Esophagus (tissue), 2 donors: ENCODE measurements at regions not wholly inside any gene's neighbourhood (a gene's known extent, or its start where the extent isn't known, plus 50 kb on each side); places are given as distances from the start of the nearest gene placed in this dataset.

Experiments
- H3K27ac ChIP-seq, 2 donors: one replicate each; pipeline ENCODE4 v1.5.1; 2013; ENCODE audit warnings: low read depth in 2 of 2, mild to moderate bottlenecking in 2 of 2, inconsistent platforms in 1 of 2, low read length in 1 of 2, moderate library complexity in 1 of 2
- H3K27me3 ChIP-seq, 2 donors: one replicate each; pipeline ENCODE4 v1.6.1; 2013; ENCODE audit warnings: low read length in 2 of 2, control low read depth in 1 of 2, mild to moderate bottlenecking in 1 of 2; ENCODE audit not compliant: insufficient read depth in 2 of 2, control insufficient read depth in 1 of 2
- H3K36me3 ChIP-seq, 2 donors: one replicate each; pipeline ENCODE4 v1.6.1; 2013; ENCODE audit warnings: low read length in 1 of 2; ENCODE audit not compliant: control insufficient read depth in 2 of 2, insufficient read depth in 2 of 2
- H3K4me1 ChIP-seq, 2 donors: one replicate each; pipeline ENCODE4 v1.6.1; 2013; ENCODE audit warnings: low read length in 1 of 2; ENCODE audit not compliant: control insufficient read depth in 2 of 2, insufficient read depth in 2 of 2
- H3K4me3 ChIP-seq, 2 donors: one replicate each; pipeline ENCODE4 v1.5.1; 2013; ENCODE audit warnings: low read length in 2 of 2, mild to moderate bottlenecking in 2 of 2, low read depth in 1 of 2, moderate library complexity in 1 of 2
- H3K9me3 ChIP-seq, 2 donors: one replicate each; pipeline ENCODE4 v1.6.1; 2013; ENCODE audit warnings: mild to moderate bottlenecking in 2 of 2, low read depth in 1 of 2, low read length in 1 of 2, moderate library complexity in 1 of 2; ENCODE audit not compliant: control insufficient read depth in 2 of 2, insufficient read depth in 1 of 2
- WGBS, 2 donors: extraction: QIAGEN DNeasy Blood & Tissue Kit; methylation state at CpG; one replicate each; pipeline ENCODE4 v1.1.7; 2013; 5-methylcytosine and 5-hydroxymethylcytosine counted together
- donor health status: healthy with polysubstance abuse.
- donor health status: Bipolar disorder and iron deficiency.

- no peaks in the 10 kb centered on the region for H3K4me1 ChIP-seq
- no peak overlapping the region for H3K4me3 ChIP-seq
- 75 to 79% methylated on average over 9 of the region's 9 CpGs for WGBS, 2 donors
- no peak overlapping the region for H3K27ac ChIP-seq
- H3K36me3 ChIP-seq = no peaks in the 10 kb centered on the region
- H3K9me3 ChIP-seq = no peaks in the 10 kb centered on the region
- H3K27me3 ChIP-seq = no peaks in the 10 kb centered on the region
Observed at GRCh38 chr15:69987492-69988489, 109.9 kb downstream of the TLE3 start.

DNA sequence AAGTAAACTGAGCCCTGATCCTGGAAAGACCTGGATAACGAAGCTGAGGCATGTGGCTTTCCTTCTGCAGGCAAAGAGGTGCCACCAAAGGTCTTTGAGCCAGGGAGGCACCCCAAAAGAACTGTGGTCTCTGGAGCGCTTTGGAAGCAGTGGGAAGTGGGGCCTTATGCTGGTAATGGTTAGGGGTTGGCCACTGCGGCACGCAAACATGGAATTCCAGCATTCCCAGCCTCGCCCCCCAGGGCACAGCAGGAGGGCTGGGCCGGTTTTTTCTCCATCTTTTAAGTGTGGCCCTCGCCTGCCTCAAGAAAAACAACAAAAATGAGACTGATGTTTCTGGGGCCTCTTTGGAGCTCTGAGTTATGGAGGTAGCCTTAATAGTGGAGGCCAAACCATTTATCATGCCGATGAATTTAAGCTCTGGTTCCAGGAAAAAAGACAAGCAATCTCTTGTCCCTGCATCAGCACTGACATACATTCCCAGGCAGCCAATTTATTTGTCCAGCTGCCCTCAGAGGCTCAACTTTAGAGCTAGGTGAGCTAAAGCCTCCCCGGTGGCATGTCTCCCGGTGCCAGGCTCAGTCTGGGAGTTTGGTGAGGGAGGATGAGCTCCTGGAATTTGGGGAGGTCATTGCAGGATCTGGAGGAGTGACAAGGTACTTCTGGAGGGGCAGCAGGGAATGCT, 109.0 kb downstream of the TLE3 start:
- Histone ChIP-seq H3K9me3 (no peaks in the 10 kb centered on the region), H3K36me3 (no peaks in the 10 kb centered on the region), H3K4me3 (no peak overlapping the region), H3K27me3 (no peaks in the 10 kb centered on the region), H3K4me1 (no peaks in the 10 kb centered on the region), H3K27ac (no peak overlapping the region)
- 76% methylated on average over 10 of the region's 10 CpGs for WGBS, 2 donors

DNA sequence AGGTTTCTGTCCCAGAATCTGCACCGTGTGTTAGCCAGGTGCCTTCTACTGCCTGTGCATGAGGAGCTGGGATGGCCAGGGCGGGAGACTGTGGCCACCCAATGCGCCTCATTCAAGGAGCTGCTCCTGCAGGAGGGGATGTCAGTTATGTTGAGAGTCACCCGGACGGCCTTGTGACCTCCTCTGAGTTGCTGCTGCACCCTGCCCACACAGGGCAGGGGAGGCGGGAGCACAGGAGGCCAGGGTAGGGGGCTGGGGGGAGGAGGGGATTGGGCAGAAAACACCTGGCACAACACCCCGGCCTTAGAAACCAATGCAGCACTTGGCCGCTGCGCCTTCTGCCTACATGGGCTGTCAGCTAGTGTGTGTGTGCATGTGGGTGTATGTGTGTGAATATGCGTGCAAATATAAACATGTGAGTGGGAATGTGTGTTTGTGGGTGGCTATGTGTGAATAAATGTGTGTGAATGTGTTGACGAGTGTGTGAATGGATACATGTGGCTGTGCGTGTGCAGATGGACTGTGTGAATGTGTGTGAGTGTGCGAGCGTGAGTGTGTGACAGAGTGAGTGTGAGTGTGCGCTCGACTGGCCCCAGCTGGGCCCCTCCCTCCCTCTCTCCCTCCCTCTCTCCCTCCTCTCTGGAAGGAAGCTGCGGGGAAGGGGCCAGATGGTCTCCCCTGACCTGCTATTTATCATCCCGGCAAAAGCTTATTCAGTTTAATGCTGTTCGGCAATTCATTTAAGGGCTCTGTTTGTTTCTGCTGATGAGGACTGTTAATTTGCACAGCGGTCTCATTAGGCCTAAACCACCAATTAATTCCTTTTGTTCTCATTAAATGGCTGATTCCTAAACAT, 106.9 kb downstream of the TLE3 start:
- H3K4me1 ChIP-seq = no peaks in the 10 kb centered on the region
- H3K27me3 ChIP-seq = no peaks in the 10 kb centered on the region
- no peak overlapping the region for H3K27ac ChIP-seq
- H3K9me3 ChIP-seq = no peaks in the 10 kb centered on the region
- no peak overlapping the region for H3K4me3 ChIP-seq
- WGBS, 2 donors = 68% methylated on average over 20 of the region's 20 CpGs
- no peaks in the 10 kb centered on the region for H3K36me3 ChIP-seq

GRCh38 chr15:69991551-69991980, 106.2 kb downstream of the TLE3 start:
- Histone ChIP-seq H3K27ac (no peak overlapping the region), H3K4me1 (no peaks in the 10 kb centered on the region), H3K36me3 (no peaks in the 10 kb centered on the region), H3K9me3 (no peaks in the 10 kb centered on the region), H3K27me3 (no peaks in the 10 kb centered on the region), H3K4me3 (no peak overlapping the region)
- 69 to 70% methylated on average over 10 of the region's 10 CpGs for WGBS, 2 donors

DNA sequence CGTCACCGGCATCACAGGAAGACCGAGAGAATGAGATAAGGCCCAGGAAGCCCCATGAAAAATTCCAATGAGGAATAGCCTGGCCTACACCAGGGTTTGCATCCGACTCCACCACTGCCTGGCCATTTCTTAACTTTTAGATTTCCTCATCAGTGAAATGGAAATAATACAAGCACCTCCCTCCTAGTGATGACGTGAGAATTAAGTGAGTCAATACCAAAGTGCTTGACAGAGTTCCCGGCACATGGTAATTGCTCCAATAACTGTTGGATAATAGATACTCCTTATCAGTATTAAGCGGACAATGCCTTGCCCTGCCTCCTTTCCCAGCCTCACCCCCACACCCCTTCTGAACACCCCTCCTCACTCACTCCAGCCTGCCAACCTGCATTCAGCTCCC, 105.4 kb downstream of the TLE3 start:
- 79 to 82% methylated on average over 7 of the region's 7 CpGs for WGBS, 2 donors
- no peak overlapping the region for H3K27ac ChIP-seq
- H3K9me3 ChIP-seq = no peaks in the 10 kb centered on the region
- no peak overlapping the region for H3K4me3 ChIP-seq
- no peaks in the 10 kb centered on the region for H3K36me3 ChIP-seq
- H3K4me1 ChIP-seq = no peaks in the 10 kb centered on the region
- H3K27me3 ChIP-seq = no peaks in the 10 kb centered on the region

- H3K4me3 ChIP-seq = no peak overlapping the region
- no peaks in the 10 kb centered on the region for H3K36me3 ChIP-seq
- H3K9me3 ChIP-seq = no peaks in the 10 kb centered on the region
- H3K27ac ChIP-seq = no peak overlapping the region
- 61 to 77% methylated on average over 1 of the region's 1 CpG for WGBS, 2 donors
- H3K27me3 ChIP-seq = no peaks in the 10 kb centered on the region
- H3K4me1 ChIP-seq = no peaks in the 10 kb centered on the region
Observed at GRCh38 chr15:69994429-69995205, 103.1 kb downstream of the TLE3 start.

- H3K9me3 ChIP-seq = no peaks in the 10 kb centered on the region
- no peaks in the 10 kb centered on the region for H3K4me1 ChIP-seq
- H3K4me3 ChIP-seq = no peak overlapping the region
- H3K27ac ChIP-seq = peak overlapping the region in 1 of 2 donors; percentile 72
- WGBS, 2 donors = 69 to 71% methylated on average over 15 of the region's 15 CpGs
- H3K36me3 ChIP-seq = no peaks in the 10 kb centered on the region
- no peaks in the 10 kb centered on the region for H3K27me3 ChIP-seq
Observed at GRCh38 chr15:69996321-69997160, 101.2 kb downstream of the TLE3 start.

DNA sequence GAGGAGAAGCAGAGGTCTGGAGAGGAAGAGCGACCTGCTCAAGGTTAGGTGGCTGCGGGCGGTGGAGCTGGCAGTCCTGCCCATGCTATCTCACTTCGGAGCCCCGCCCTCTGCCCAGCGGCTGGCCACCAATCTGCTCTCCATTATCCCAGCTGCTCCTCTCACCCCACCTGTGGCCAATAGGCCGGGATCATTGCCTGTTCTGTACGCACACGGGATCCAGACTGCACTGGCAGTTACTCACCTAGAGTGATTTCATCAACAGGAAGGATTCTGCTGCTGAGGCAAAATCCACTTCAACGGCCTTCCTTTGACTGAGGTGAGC, 100.6 kb downstream of the TLE3 start:
- 62 to 75% methylated on average over 10 of the region's 10 CpGs for WGBS, 2 donors
- H3K27ac ChIP-seq = peak overlapping the region in 1 of 2 donors; percentile 72
- H3K4me1 ChIP-seq = no peaks in the 10 kb centered on the region
- H3K4me3 ChIP-seq = no peak overlapping the region
- H3K9me3 ChIP-seq = no peaks in the 10 kb centered on the region
- no peaks in the 10 kb centered on the region for H3K36me3 ChIP-seq
- H3K27me3 ChIP-seq = no peaks in the 10 kb centered on the region
